GM12864 (cell line): ENCODE measurements at regions not wholly inside any gene's neighbourhood (a gene's known extent, or its start where the extent isn't known, plus 50 kb on each side); places are given as distances from the start of the nearest gene placed in this dataset.

Experiments
- DNase-seq: peaks from one replicate; pipeline ENCODE4 v3.0.0-alpha.2; 2011; ENCODE audit warnings: low read depth
- H3K4me3 ChIP-seq: 2 replicates; pipeline ENCODE4 v1.5.1; 2011; ENCODE audit warnings: mild to moderate bottlenecking, low read depth, low read length, control low read depth
- CTCF ChIP-seq: IDR thresholded peaks from 2 replicates; pipeline ENCODE4 v1.5.1; 2011; ENCODE audit warnings: low read depth, mild to moderate bottlenecking, moderate library complexity, low read length, control low read depth, inconsistent platforms; ENCODE audit errors: missing control alignments

GRCh38 chr2:228509021-228509420 is 327.5 kb upstream of the SPHKAP start:
- H3K4me3 ChIP-seq, result no peak overlapping the region
- TF ChIP-seq CTCF, result no peak
- no peak for DNase-seq

- no peak for TF ChIP-seq CTCF
- DNase-seq, result no peak
- H3K4me3 ChIP-seq, result no peak overlapping the region
These were observed 326.4 kb upstream of the SPHKAP start for GRCh38 chr2:228507870-228508269.

- H3K4me3 ChIP-seq, result no peak overlapping the region
- no peak for TF ChIP-seq CTCF
- DNase-seq, result no peak
These were observed 325.8 kb upstream of the SPHKAP start for GRCh38 chr2:228507231-228507824.

- H3K4me3 ChIP-seq, result no peak overlapping the region
- TF ChIP-seq CTCF, result no peak
- DNase-seq, result no peak
These were observed 322.2 kb upstream of the SPHKAP start for GRCh38 chr2:228503731-228504130.

GRCh38 chr2:228493852-228494251 is 312.4 kb upstream of the SPHKAP start:
- no peak for TF ChIP-seq CTCF
- no peak for DNase-seq
- no peak overlapping the region for H3K4me3 ChIP-seq

- TF ChIP-seq CTCF, result no peak
- DNase-seq, result no peak
- H3K4me3 ChIP-seq, result no peak overlapping the region
These were observed 297.5 kb upstream of the SPHKAP start for GRCh38 chr2:228479014-228479413.

- DNase-seq, result no peak
- no peak for TF ChIP-seq CTCF
- H3K4me3 ChIP-seq, result no peak overlapping the region
These were observed 293.0 kb upstream of the SPHKAP start for GRCh38 chr2:228474466-228474865.
